HEK293T (cell line): ENCODE measurements at regions not wholly inside any gene's neighbourhood (a gene's known extent, or its start where the extent isn't known, plus 50 kb on each side); places are given as distances from the start of the nearest gene placed in this dataset.

Experiments used
- ARNT ChIP-seq: fragments of 450-650 bp; IDR thresholded peaks from 2 replicates; pipeline ENCODE4 v1.6.1; 2017; ENCODE audit warnings: mild to moderate bottlenecking
- BHLHE40 ChIP-seq: fragments of 450-650 bp; IDR thresholded peaks from 2 replicates; pipeline ENCODE4 v1.6.1; 2016; ENCODE audit warnings: mild to moderate bottlenecking, moderate library complexity, borderline replicate concordance
- ELF4 ChIP-seq: fragments of 450-650 bp; IDR thresholded peaks from 2 replicates; pipeline ENCODE4 v1.6.1; 2017; ENCODE audit warnings: antibody characterized with exemption
- FOXA1 ChIP-seq: fragments of 450-650 bp; IDR thresholded peaks from 2 replicates; pipeline ENCODE4 v1.6.1; 2016; ENCODE audit warnings: mild to moderate bottlenecking
- FOXM1 ChIP-seq: fragments of 450-650 bp; IDR thresholded peaks from 2 replicates; pipeline ENCODE4 v1.6.1; 2017; ENCODE audit warnings: mild to moderate bottlenecking, borderline replicate concordance
- SP1 ChIP-seq: fragments of 450-650 bp; IDR thresholded peaks from 2 replicates; pipeline ENCODE4 v1.6.1; 2017
- ZNF384 ChIP-seq: fragments of 450-650 bp; IDR thresholded peaks from 2 replicates; pipeline ENCODE4 v1.6.1; 2016

DNA sequence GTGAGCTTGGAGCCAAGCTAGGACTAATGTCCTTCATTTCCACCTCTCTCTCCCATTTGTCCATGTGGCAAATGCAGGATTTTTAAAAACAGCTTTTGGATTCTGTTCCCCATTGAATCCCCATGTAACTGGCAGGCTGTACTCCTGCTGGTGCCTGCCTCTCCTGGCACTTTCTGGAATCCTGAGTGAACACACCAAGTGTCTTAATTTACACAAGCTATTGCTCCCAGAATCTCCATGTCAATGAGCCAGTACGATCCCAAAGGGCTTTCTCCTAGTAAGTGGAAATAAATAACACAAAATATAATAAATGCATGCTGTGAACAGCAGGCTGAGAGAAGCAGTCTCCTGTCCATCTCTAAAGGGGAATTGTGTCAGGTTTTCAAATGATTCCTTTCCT is 88.4 kb upstream of the WWC1 start:
- no peak for TF ChIP-seq FOXM1
- TF ChIP-seq ARNT = no peak
- no peak for TF ChIP-seq FOXA1
- no peak for TF ChIP-seq SP1
- no peak for TF ChIP-seq ELF4
- TF ChIP-seq ZNF384 = no peak
- no peak for TF ChIP-seq BHLHE40
